ENCODE measurements at regions not wholly inside any gene's neighbourhood (a gene's known extent, or its start where the extent isn't known, plus 50 kb on each side); places are given as distances from the start of the nearest gene placed in this dataset.

DNA sequence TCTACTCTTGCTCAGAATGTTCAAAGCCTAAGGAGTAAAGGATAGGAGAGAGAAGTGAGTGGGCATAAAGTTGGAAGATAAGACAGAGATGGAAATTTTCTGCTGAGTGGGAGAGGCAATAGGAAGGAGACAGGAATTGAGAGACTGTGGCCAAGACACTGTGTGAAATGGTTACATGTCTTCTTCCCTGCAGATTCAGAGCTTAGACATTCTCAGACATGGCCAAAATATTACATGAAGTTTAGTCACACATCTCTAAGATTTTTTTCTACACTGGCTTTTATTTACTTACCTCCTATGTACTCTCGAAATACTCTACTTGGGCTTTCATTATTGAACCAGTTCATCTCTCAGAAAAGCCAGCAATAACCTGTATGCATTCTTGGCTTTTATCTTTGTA lies 363.0 kb upstream of the FANCL start:
- ChIA-PET POLR2A (no interaction called here), CTCF (no interaction called here)
- Histone ChIP-seq H3K36me3 (ENCODE audit: control insufficient read depth, insufficient read depth, low read length) (no peaks in the 10 kb centered on the region), H3K27me3 (ENCODE audit: control insufficient read depth, insufficient read depth, low read length) (no peaks in the 10 kb centered on the region), H3K4me3 (ENCODE audit: low read depth, low read length) (no peak overlapping the region)
- TF ChIP-seq CTCF (IDR thresholded peaks at IDR 0.05; ENCODE audit: insufficient read depth, low read depth, low read length) = no peak
- DNase-seq (ENCODE audit: low read depth) = no peak

DNA sequence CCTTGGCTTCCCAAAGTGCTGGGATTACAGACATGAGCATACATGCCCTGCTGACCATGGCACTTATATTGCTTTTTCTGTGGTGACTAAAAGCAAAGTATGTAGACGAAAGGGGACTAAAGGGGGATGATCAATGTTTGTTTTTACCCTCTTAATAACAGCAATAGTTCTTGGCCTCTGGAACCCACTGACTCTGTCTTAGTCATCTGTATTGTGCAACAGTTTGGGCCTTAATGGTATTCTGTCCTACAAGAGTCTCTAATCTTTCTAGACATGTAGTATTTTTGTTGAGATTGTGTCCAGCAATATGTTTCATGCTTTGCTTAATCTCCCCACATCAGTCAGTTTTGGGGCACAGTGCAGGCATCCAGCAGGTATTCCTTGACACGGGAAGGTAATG lies 359.9 kb upstream of the FANCL start:
- CTCF ChIA-PET = no interaction called here
- no peaks in the 10 kb centered on the region for H3K27me3 ChIP-seq (ENCODE audit: control insufficient read depth, insufficient read depth, low read length)
- no peak for TF ChIP-seq CTCF (IDR thresholded peaks at IDR 0.05; ENCODE audit: insufficient read depth, low read depth, low read length)
- no peak overlapping the region for H3K4me3 ChIP-seq (ENCODE audit: low read depth, low read length)
- no peaks in the 10 kb centered on the region for H3K36me3 ChIP-seq (ENCODE audit: control insufficient read depth, insufficient read depth, low read length)
- POLR2A ChIA-PET = no interaction called here
- no peak for DNase-seq (ENCODE audit: low read depth)

- CTCF ChIA-PET = interaction anchor here (0.6 kb wide), 1 partner anchor 196 kb away, joined by 3 read pairs; no protein-coding TSS in a partner anchor
Measured at GRCh38 chr2:58598171-58598570, 357.0 kb upstream of the FANCL start.

DNA sequence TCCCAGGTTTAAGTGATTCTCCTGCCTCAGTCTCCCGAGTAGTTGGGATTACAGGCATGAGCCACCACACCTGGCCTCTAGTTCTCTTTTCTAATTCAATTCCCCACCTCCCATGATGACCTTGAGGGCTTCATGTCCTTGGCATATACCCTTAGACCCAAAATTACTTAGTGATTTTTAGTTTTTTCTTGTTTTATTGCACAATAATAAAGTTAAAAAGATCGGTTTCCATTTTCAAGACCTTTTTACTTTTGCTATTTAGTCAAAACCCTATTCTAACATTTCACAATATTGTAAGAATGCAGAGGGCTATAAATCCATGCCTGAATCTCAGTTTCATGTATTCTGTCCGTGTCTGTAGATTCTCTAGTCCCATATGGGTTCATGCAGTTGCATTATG lies 354.6 kb upstream of the FANCL start:
- Histone ChIP-seq H3K27me3 (ENCODE audit: control insufficient read depth, insufficient read depth, low read length) (no peaks in the 10 kb centered on the region), H3K36me3 (ENCODE audit: control insufficient read depth, insufficient read depth, low read length) (no peaks in the 10 kb centered on the region), H3K4me3 (ENCODE audit: low read depth, low read length) (no peak overlapping the region)
- TF ChIP-seq CTCF (IDR thresholded peaks at IDR 0.05; ENCODE audit: insufficient read depth, low read depth, low read length) = no peak
- ChIA-PET CTCF (no interaction called here), POLR2A (no interaction called here)
- DNase-seq (ENCODE audit: low read depth) = no peak

More at GRCh38 chr2:58598171-58598570, 357.0 kb upstream of the FANCL start:
- DNase-seq (ENCODE audit: low read depth) = no peak
- Histone ChIP-seq H3K27me3 (ENCODE audit: control insufficient read depth, insufficient read depth, low read length) (no peaks in the 10 kb centered on the region), H3K4me3 (ENCODE audit: low read depth, low read length) (no peak overlapping the region), H3K36me3 (ENCODE audit: control insufficient read depth, insufficient read depth, low read length) (no peaks in the 10 kb centered on the region)
- TF ChIP-seq CTCF (IDR thresholded peaks at IDR 0.05; ENCODE audit: insufficient read depth, low read depth, low read length) = no peak
- POLR2A ChIA-PET = no interaction called here

DNA sequence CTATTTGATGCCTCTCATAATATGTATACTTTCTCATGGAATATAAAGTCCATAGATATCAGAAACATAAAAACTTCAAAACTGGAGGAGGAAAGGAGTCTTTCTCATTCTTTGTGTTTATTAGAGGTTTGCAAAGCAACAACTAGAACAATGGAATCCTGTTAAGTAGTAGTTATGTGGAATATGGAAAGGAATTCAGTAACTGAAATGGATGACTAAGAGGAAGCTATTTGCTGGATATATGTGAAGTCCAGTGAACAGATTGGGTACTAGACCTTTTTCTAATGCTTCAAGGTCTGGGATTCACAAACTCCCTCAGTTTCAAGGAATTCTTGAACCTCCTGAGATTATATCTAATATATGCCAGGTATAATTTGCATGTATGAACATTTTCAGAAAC lies 353.6 kb upstream of the FANCL start:
- ChIA-PET POLR2A (no interaction called here), CTCF (no interaction called here)
- H3K4me3 ChIP-seq (ENCODE audit: low read depth, low read length) = no peak overlapping the region
- H3K36me3 ChIP-seq (ENCODE audit: control insufficient read depth, insufficient read depth, low read length) = no peaks in the 10 kb centered on the region
- TF ChIP-seq CTCF (IDR thresholded peaks at IDR 0.05; ENCODE audit: insufficient read depth, low read depth, low read length) = no peak
- DNase-seq (ENCODE audit: low read depth) = no peak
- H3K27me3 ChIP-seq (ENCODE audit: control insufficient read depth, insufficient read depth, low read length) = no peaks in the 10 kb centered on the region
